Mesenchymal stem cell (in vitro differentiated cells and primary cell): ENCODE measurements at regions not wholly inside any gene's neighbourhood (a gene's known extent, or its start where the extent isn't known, plus 50 kb on each side); places are given as distances from the start of the nearest gene placed in this dataset.

Experiments used
- DNase-seq: peaks from one replicate; pipeline ENCODE4 v3.0.0-alpha.2; 2013
- H2AFZ ChIP-seq: one replicate; pipeline ENCODE4 v1.6.1; 2013; ENCODE audit warnings: low read depth, mild to moderate bottlenecking, control low read depth, inconsistent platforms, low read length, moderate library complexity
- H2AK5ac ChIP-seq: 2 replicates; pipeline ENCODE4 v1.6.1; 2013; ENCODE audit warnings: low read length, moderate library complexity, mild to moderate bottlenecking, inconsistent platforms; ENCODE audit not compliant: severe bottlenecking
- H2BK120ac ChIP-seq: one replicate; pipeline ENCODE4 v1.6.1; 2013; ENCODE audit warnings: low read depth, mild to moderate bottlenecking, inconsistent platforms, low read length, moderate library complexity
- H2BK12ac ChIP-seq, 2 experiments: one replicate each; pipeline ENCODE4 v1.6.1; 2013; ENCODE audit warnings: inconsistent platforms in 2 of 2, low read length in 2 of 2, mild to moderate bottlenecking in 2 of 2, moderate library complexity in 2 of 2, control low read depth in 1 of 2
- H2BK15ac ChIP-seq: one replicate; pipeline ENCODE4 v1.6.1; 2013; ENCODE audit warnings: mild to moderate bottlenecking, low read depth, inconsistent platforms; ENCODE audit not compliant: poor library complexity, severe bottlenecking
- H2BK5ac ChIP-seq: 2 replicates; pipeline ENCODE4 v1.6.1; 2013; ENCODE audit warnings: low read depth, mild to moderate bottlenecking, low read length, control low read depth, inconsistent platforms; ENCODE audit not compliant: poor library complexity, severe bottlenecking
- H3K14ac ChIP-seq, 2 experiments: one replicate each; pipeline ENCODE4 v1.6.1; 2013; ENCODE audit warnings: inconsistent platforms in 2 of 2, low read length in 2 of 2, control low read depth in 1 of 2, mild to moderate bottlenecking in 1 of 2, moderate library complexity in 1 of 2
- H3K18ac ChIP-seq, 2 experiments: one replicate each; pipeline ENCODE4 v1.6.1; 2013; ENCODE audit warnings: inconsistent platforms in 2 of 2, low read length in 2 of 2, control low read depth in 1 of 2, low read depth in 1 of 2, mild to moderate bottlenecking in 1 of 2
- H3K23ac ChIP-seq, 2 experiments: one replicate each; pipeline ENCODE4 v1.6.1; 2013; ENCODE audit warnings: inconsistent platforms in 2 of 2, low read length in 2 of 2, mild to moderate bottlenecking in 2 of 2, moderate library complexity in 2 of 2, control low read depth in 1 of 2
- H3K27ac ChIP-seq: 2 replicates; pipeline ENCODE4 v1.5.1; 2013; ENCODE audit warnings: mild to moderate bottlenecking, moderate library complexity, low read length, control low read depth, inconsistent platforms; ENCODE audit not compliant: poor library complexity, severe bottlenecking
- H3K27me3 ChIP-seq, 2 experiments: 2 replicates each; pipeline versions ENCODE4 v1.6.1 to v1.7.0; 2013; ENCODE audit warnings: low read length in 2 of 2, mild to moderate bottlenecking in 2 of 2, moderate library complexity in 2 of 2, control low read depth in 1 of 2, inconsistent platforms in 1 of 2; ENCODE audit not compliant: control insufficient read depth in 1 of 2, insufficient read depth in 1 of 2
- H3K36me3 ChIP-seq, 2 experiments: 2 replicates each; pipeline versions ENCODE4 v1.6.1 to v1.7.0; 2013; ENCODE audit warnings: low read length in 2 of 2, control low read depth in 1 of 2, inconsistent platforms in 1 of 2, low read depth in 1 of 2, mild to moderate bottlenecking in 1 of 2; ENCODE audit not compliant: insufficient read depth in 2 of 2, control insufficient read depth in 1 of 2
- H3K4ac ChIP-seq, 2 experiments: one replicate each; pipeline ENCODE4 v1.6.1; 2013; ENCODE audit warnings: inconsistent platforms in 2 of 2, low read length in 2 of 2, mild to moderate bottlenecking in 2 of 2, moderate library complexity in 2 of 2, control low read depth in 1 of 2, low read depth in 1 of 2
- H3K4me1 ChIP-seq: 2 replicates; pipeline ENCODE4 v1.6.1; 2013; ENCODE audit warnings: low read depth, low read length, control low read depth; ENCODE audit not compliant: control insufficient read depth, insufficient read depth
- H3K4me2 ChIP-seq: 2 replicates; pipeline ENCODE4 v1.6.1; 2013; ENCODE audit warnings: low read length, mild to moderate bottlenecking, inconsistent platforms; ENCODE audit not compliant: poor library complexity, severe bottlenecking
- H3K4me3 ChIP-seq, 2 experiments: 2 replicates each; pipeline versions ENCODE4 v1.5.1 to v1.7.0; 2013; ENCODE audit warnings: low read length in 2 of 2, mild to moderate bottlenecking in 2 of 2, control low read depth in 1 of 2, low read depth in 1 of 2; ENCODE audit not compliant: insufficient read depth in 1 of 2
- H3K79me1 ChIP-seq: replicated peaks from 2 replicates; pipeline ENCODE4 v1.6.1; 2013; ENCODE audit warnings: mild to moderate bottlenecking, control low read depth, low read length, inconsistent platforms; ENCODE audit not compliant: poor library complexity, severe bottlenecking
- H3K9ac ChIP-seq: 2 replicates; pipeline ENCODE4 v1.7.0; 2013; ENCODE audit warnings: mild to moderate bottlenecking, low read length, moderate library complexity
- H3K9me3 ChIP-seq: 2 replicates; pipeline ENCODE4 v1.7.0; 2013; ENCODE audit warnings: mild to moderate bottlenecking, low read length; ENCODE audit not compliant: control insufficient read depth
- H4K8ac ChIP-seq: one replicate; pipeline ENCODE4 v1.6.1; 2013; ENCODE audit warnings: inconsistent platforms, mild to moderate bottlenecking, low read length, moderate library complexity
- H4K91ac ChIP-seq: one replicate; pipeline ENCODE4 v1.6.1; 2013; ENCODE audit warnings: mild to moderate bottlenecking, low read length, inconsistent platforms
- WGBS: methylation state at CpG from one replicate; pipeline ENCODE4 v1.1.7; 2013; ENCODE audit warnings: mixed read lengths; 5-methylcytosine and 5-hydroxymethylcytosine counted together

- no peak overlapping the region for H3K18ac ChIP-seq
- H2AK5ac ChIP-seq: no peak overlapping the region
- H3K4ac ChIP-seq: no peak overlapping the region
- DNase-seq: no peak
- no peaks in the 10 kb centered on the region for H3K79me1 ChIP-seq
- H2BK5ac ChIP-seq: no peak overlapping the region
- no peak overlapping the region for H2AFZ ChIP-seq
- no peak overlapping the region for H3K9ac ChIP-seq
- no peak overlapping the region for H3K4me3 ChIP-seq
- no peak overlapping the region for H3K14ac ChIP-seq
- no peak overlapping the region for H3K23ac ChIP-seq
- no peaks in the 10 kb centered on the region for H3K9me3 ChIP-seq
- WGBS: 81% methylated on average over 2 of the region's 2 CpGs
- H2BK120ac ChIP-seq: no peak overlapping the region
- H3K4me1 ChIP-seq: no peaks in the 10 kb centered on the region
- H2BK12ac ChIP-seq: no peak overlapping the region
- H3K27ac ChIP-seq: no peak overlapping the region
- H4K8ac ChIP-seq: no peak overlapping the region
- H3K4me2 ChIP-seq: no peak overlapping the region
- H2BK15ac ChIP-seq: no peak overlapping the region
- no peaks in the 10 kb centered on the region for H3K27me3 ChIP-seq
- no peaks in the 10 kb centered on the region for H3K36me3 ChIP-seq
- no peak overlapping the region for H4K91ac ChIP-seq
These were observed 76.3 kb upstream of the CNTN5 start for GRCh38 chr11:98944461-98944860.

- Histone ChIP-seq H3K9me3 (no peaks in the 10 kb centered on the region), H3K14ac (no peak overlapping the region), H2BK5ac (no peak overlapping the region), H4K8ac (no peak overlapping the region), H3K23ac (no peak overlapping the region), H2BK120ac (no peak overlapping the region), H3K27ac (no peak overlapping the region), H4K91ac (no peak overlapping the region), H2AK5ac (no peak overlapping the region), H3K79me1 (no peaks in the 10 kb centered on the region), H3K27me3 (no peaks in the 10 kb centered on the region), H3K4ac (no peak overlapping the region), H2BK12ac (no peak overlapping the region), H3K18ac (no peak overlapping the region), H3K4me2 (no peak overlapping the region), H3K4me1 (no peaks in the 10 kb centered on the region), H3K9ac (no peak overlapping the region), H3K4me3 (no peak overlapping the region), H2AFZ (no peak overlapping the region), H3K36me3 (no peaks in the 10 kb centered on the region), H2BK15ac (no peak overlapping the region)
- DNase-seq: no peak
- 90% methylated on average over 2 of the region's 2 CpGs for WGBS
These were observed 68.6 kb upstream of the CNTN5 start for GRCh38 chr11:98952107-98952506.

- no peak overlapping the region for H2AK5ac ChIP-seq
- no peak overlapping the region for H2BK5ac ChIP-seq
- no peaks in the 10 kb centered on the region for H3K27me3 ChIP-seq
- no peak for DNase-seq
- no CpG with 5 or more reads among the region's 1 CpG for WGBS
- H3K9ac ChIP-seq: no peak overlapping the region
- no peak overlapping the region for H4K91ac ChIP-seq
- H3K4ac ChIP-seq: no peak overlapping the region
- H3K79me1 ChIP-seq: no peaks in the 10 kb centered on the region
- no peak overlapping the region for H2BK15ac ChIP-seq
- H3K9me3 ChIP-seq: no peaks in the 10 kb centered on the region
- no peak overlapping the region for H3K4me2 ChIP-seq
- H2BK120ac ChIP-seq: no peak overlapping the region
- no peak overlapping the region for H3K18ac ChIP-seq
- no peak overlapping the region for H2AFZ ChIP-seq
- H3K4me3 ChIP-seq: no peak overlapping the region
- no peak overlapping the region for H3K23ac ChIP-seq
- H3K27ac ChIP-seq: no peak overlapping the region
- no peak overlapping the region for H3K14ac ChIP-seq
- H4K8ac ChIP-seq: no peak overlapping the region
- H2BK12ac ChIP-seq: no peak overlapping the region
- no peaks in the 10 kb centered on the region for H3K4me1 ChIP-seq
- no peaks in the 10 kb centered on the region for H3K36me3 ChIP-seq
These were observed 65.2 kb upstream of the CNTN5 start for GRCh38 chr11:98955551-98955950.

GRCh38 chr11:98964146-98964545 is 56.6 kb upstream of the CNTN5 start:
- H4K8ac ChIP-seq: no peak overlapping the region
- H2BK5ac ChIP-seq: no peak overlapping the region
- no peak overlapping the region for H3K4me3 ChIP-seq
- no peak overlapping the region for H3K4ac ChIP-seq
- H2BK15ac ChIP-seq: no peak overlapping the region
- no peaks in the 10 kb centered on the region for H3K36me3 ChIP-seq
- H3K14ac ChIP-seq: no peak overlapping the region
- H3K79me1 ChIP-seq: no peaks in the 10 kb centered on the region
- H3K23ac ChIP-seq: no peak overlapping the region
- no peak overlapping the region for H3K27ac ChIP-seq
- no peak overlapping the region for H3K9ac ChIP-seq
- no peaks in the 10 kb centered on the region for H3K4me1 ChIP-seq
- H2BK120ac ChIP-seq: no peak overlapping the region
- H3K4me2 ChIP-seq: no peak overlapping the region
- 89% methylated on average over 2 of the region's 3 CpGs for WGBS
- peaks cover 4% of the 10 kb centered on the region for H3K9me3 ChIP-seq
- H4K91ac ChIP-seq: no peak overlapping the region
- no peak overlapping the region for H2AK5ac ChIP-seq
- H3K27me3 ChIP-seq: no peaks in the 10 kb centered on the region
- H2BK12ac ChIP-seq: no peak overlapping the region
- DNase-seq: no peak
- H2AFZ ChIP-seq: no peak overlapping the region
- H3K18ac ChIP-seq: no peak overlapping the region
